Spleen (tissue), 7 donors: ENCODE measurements at regions not wholly inside any gene's neighbourhood (a gene's known extent, or its start where the extent isn't known, plus 50 kb on each side); places are given as distances from the start of the nearest gene placed in this dataset.

Experiments
- POLR2A ChIP-seq, 3 donors: fragments of 450-650 bp; IDR thresholded peaks; one replicate each; pipeline ENCODE4 v1.5.1; 2017; ENCODE audit warnings: antibody characterized with exemption in 3 of 3, mild to moderate bottlenecking in 1 of 3
- POLR2AphosphoS5 ChIP-seq, 3 donors: sonication (generic); formaldehyde crosslinking; IDR thresholded peaks; one replicate each; pipeline ENCODE4 v1.5.1; 2017; ENCODE audit warnings: antibody characterized with exemption in 3 of 3
- TF ChIP-seq, protein P1 (sequence below), 11 experiments: fragments of 200-600 bp in 7 of 11; fragments of 450-650 bp in 4 of 11; sonication (generic) in 4 of 11; IDR thresholded peaks in 8 of 11; conservative IDR thresholded peaks in 3 of 11; 1 replicate in 7 of 11; 2 replicates in 4 of 11; pipeline versions ENCODE4 v1.4.0 to v1.8.0; 2016 to 2021; ENCODE audit warnings: antibody characterized with exemption in 11 of 11, inconsistent platforms in 4 of 11, mild to moderate bottlenecking in 1 of 11
- donor health status: DM: no; HTN: no; CAD: no; lungs with moderate emphysema.
- donor health status: DM: no; HTN: no; CAD: no.
- donor health status: DM: no; HTN: no; CAD: no.

- TF ChIP-seq, protein P1, sequence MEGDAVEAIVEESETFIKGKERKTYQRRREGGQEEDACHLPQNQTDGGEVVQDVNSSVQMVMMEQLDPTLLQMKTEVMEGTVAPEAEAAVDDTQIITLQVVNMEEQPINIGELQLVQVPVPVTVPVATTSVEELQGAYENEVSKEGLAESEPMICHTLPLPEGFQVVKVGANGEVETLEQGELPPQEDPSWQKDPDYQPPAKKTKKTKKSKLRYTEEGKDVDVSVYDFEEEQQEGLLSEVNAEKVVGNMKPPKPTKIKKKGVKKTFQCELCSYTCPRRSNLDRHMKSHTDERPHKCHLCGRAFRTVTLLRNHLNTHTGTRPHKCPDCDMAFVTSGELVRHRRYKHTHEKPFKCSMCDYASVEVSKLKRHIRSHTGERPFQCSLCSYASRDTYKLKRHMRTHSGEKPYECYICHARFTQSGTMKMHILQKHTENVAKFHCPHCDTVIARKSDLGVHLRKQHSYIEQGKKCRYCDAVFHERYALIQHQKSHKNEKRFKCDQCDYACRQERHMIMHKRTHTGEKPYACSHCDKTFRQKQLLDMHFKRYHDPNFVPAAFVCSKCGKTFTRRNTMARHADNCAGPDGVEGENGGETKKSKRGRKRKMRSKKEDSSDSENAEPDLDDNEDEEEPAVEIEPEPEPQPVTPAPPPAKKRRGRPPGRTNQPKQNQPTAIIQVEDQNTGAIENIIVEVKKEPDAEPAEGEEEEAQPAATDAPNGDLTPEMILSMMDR (IDR thresholded peaks at IDR 0.05 in 8 of 11, conservative IDR thresholded peaks at IDR 0.05 in 3 of 11) = no peak
- TF ChIP-seq POLR2AphosphoS5 (IDR thresholded peaks at IDR 0.05) (no peak), POLR2A (IDR thresholded peaks at IDR 0.05) (no peak)
Observed at GRCh38 chr1:83702356-83702755, 296.6 kb downstream of the TTLL7 start.
